H1 (cell line): ENCODE measurements at regions not wholly inside any gene's neighbourhood (a gene's known extent, or its start where the extent isn't known, plus 50 kb on each side); places are given as distances from the start of the nearest gene placed in this dataset.

Experiments used
- CTCF ChIA-PET: fragments of 300-600 bp; sonication (Branson Sonifier 250); formaldehyde crosslinking; loops from one replicate; lab custom pipeline; 2021; ENCODE audit not compliant: partially characterized antibody; lab: Charles Lee
- POLR2A ChIA-PET: fragments of 300-600 bp; sonication (Branson Sonifier 250); formaldehyde crosslinking; loops from one replicate; lab custom pipeline; 2021; ENCODE audit warnings: inconsistent platforms; ENCODE audit not compliant: partially characterized antibody; lab: Charles Lee
- DNase-seq, 2 experiments: peaks; one replicate each; pipeline versions ENCODE4 v3.0.0 to v3.0.0-alpha.2; 2010 to 2022; ENCODE audit warnings: low spot score in 2 of 2, low read depth in 1 of 2, mixed read lengths in 1 of 2
- FAIRE-seq: peaks from 2 replicates; lab custom pipeline; 2011; peaks lifted over from hg19 to GRCh38; lab: Jason Lieb, UNC
- H2AFZ ChIP-seq: 2 replicates; pipeline ENCODE4 v1.8.1; 2012; ENCODE audit warnings: low read length, inconsistent platforms
- H2AK5ac ChIP-seq: 2 replicates; pipeline ENCODE4 v1.6.1; 2013; ENCODE audit warnings: low read depth, low read length
- H2BK120ac ChIP-seq: replicated peaks from 2 replicates; pipeline ENCODE3; 2013; ENCODE audit warnings: low read depth, low read length, inconsistent platforms
- H2BK12ac ChIP-seq: 2 replicates; pipeline ENCODE4 v1.6.1; 2013; ENCODE audit warnings: low read depth, low read length
- H2BK15ac ChIP-seq: 2 replicates; pipeline ENCODE4 v1.6.1; 2013; ENCODE audit warnings: low read length
- H2BK20ac ChIP-seq: 2 replicates; pipeline ENCODE4 v1.6.1; 2013; ENCODE audit warnings: low read length
- H2BK5ac ChIP-seq: 2 replicates; pipeline ENCODE4 v1.6.1; 2013; ENCODE audit warnings: low read depth, low read length
- H3K14ac ChIP-seq: 2 replicates; pipeline ENCODE4 v1.6.1; 2013; ENCODE audit warnings: inconsistent platforms; ENCODE audit not compliant: insufficient read length
- H3K18ac ChIP-seq: 2 replicates; pipeline ENCODE4 v1.6.1; 2013; ENCODE audit warnings: low read length; ENCODE audit errors: extremely low read depth
- H3K23ac ChIP-seq: 2 replicates; pipeline ENCODE4 v1.6.1; 2013; ENCODE audit warnings: inconsistent platforms; ENCODE audit not compliant: insufficient read length
- H3K23me2 ChIP-seq: 2 replicates; pipeline ENCODE4 v1.6.1; 2013; ENCODE audit warnings: low read depth, low read length
- H3K27ac ChIP-seq: 2 replicates; pipeline ENCODE4 v1.6.1; 2011; ENCODE audit warnings: low read depth, low read length, inconsistent platforms
- H3K27me3 ChIP-seq, 4 experiments: replicated peaks in 1 of 4; 1 replicate in 1 of 4; 2 replicates in 3 of 4; pipeline versions ENCODE4 v1.6.1 to v1.8.1; 2011 to 2013; ENCODE audit warnings: low read length in 3 of 4, mild to moderate bottlenecking in 3 of 4, inconsistent platforms in 2 of 4, mixed read lengths in 2 of 4, moderate library complexity in 1 of 4; ENCODE audit not compliant: control insufficient read depth in 3 of 4, insufficient read depth in 3 of 4; ENCODE audit errors: extremely low read depth in 1 of 4
- H3K36me3 ChIP-seq, 4 experiments: 2 replicates each; pipeline versions ENCODE4 v1.6.1 to v1.8.1; 2011 to 2013; ENCODE audit warnings: mild to moderate bottlenecking in 4 of 4, low read length in 3 of 4, moderate library complexity in 2 of 4, control low read depth in 1 of 4, inconsistent platforms in 1 of 4; ENCODE audit not compliant: insufficient read depth in 4 of 4, control insufficient read depth in 2 of 4
- H3K4ac ChIP-seq: replicated peaks from 2 replicates; pipeline ENCODE3; 2013; ENCODE audit warnings: low read length, low read depth, mixed read lengths, inconsistent platforms; ENCODE audit not compliant: insufficient read length
- H3K4me1 ChIP-seq, 4 experiments: replicated peaks in 1 of 4; 1 replicate in 1 of 4; 2 replicates in 3 of 4; pipeline versions ENCODE4 v1.6.1 to v1.8.1; 2011 to 2013; ENCODE audit warnings: low read length in 3 of 4, inconsistent platforms in 2 of 4, mixed read lengths in 1 of 4; ENCODE audit not compliant: insufficient read depth in 4 of 4, control insufficient read depth in 3 of 4
- H3K4me2 ChIP-seq, 2 experiments: 2 replicates each; pipeline versions ENCODE4 v1.6.1 to v1.8.1; 2011 to 2013; ENCODE audit warnings: low read depth in 2 of 2, low read length in 2 of 2, control low read depth in 1 of 2, inconsistent platforms in 1 of 2, mild to moderate bottlenecking in 1 of 2; ENCODE audit not compliant: insufficient read depth in 1 of 2
- H3K4me3 ChIP-seq, 4 experiments: fragments of 200-600, 300-600 bp in 1 of 4; sonication (generic), shearing (Covaris generic), sonication (Bioruptor Twin) in 1 of 4; 2 replicates each; pipeline versions ENCODE4 v1.5.1 to v1.8.1; 2011 to 2016; ENCODE audit warnings: low read length in 4 of 4, low read depth in 3 of 4, control low read depth in 2 of 4, inconsistent platforms in 2 of 4, mild to moderate bottlenecking in 2 of 4, mixed read lengths in 1 of 4, moderate library complexity in 1 of 4; ENCODE audit not compliant: insufficient read depth in 2 of 4; ENCODE audit errors: extremely low read depth in 1 of 4
- H3K56ac ChIP-seq: replicated peaks from 2 replicates; pipeline ENCODE3; 2013; ENCODE audit warnings: low read depth, mild to moderate bottlenecking, mixed read lengths, low read length, inconsistent platforms; ENCODE audit not compliant: insufficient read length
- H3K79me1 ChIP-seq: 2 replicates; pipeline ENCODE4 v1.6.1; 2013; ENCODE audit warnings: low read depth, low read length, control low read depth
- H3K79me2 ChIP-seq, 2 experiments: 2 replicates each; pipeline versions ENCODE4 v1.6.1 to v1.8.1; 2012 to 2013; ENCODE audit warnings: low read length in 2 of 2, mild to moderate bottlenecking in 2 of 2, inconsistent platforms in 1 of 2; ENCODE audit not compliant: insufficient read depth in 2 of 2, control insufficient read depth in 1 of 2
- H3K9ac ChIP-seq, 4 experiments: replicated peaks in 1 of 4; 1 replicate in 1 of 4; 2 replicates in 3 of 4; pipeline versions ENCODE4 v1.6.1 to v1.8.1; 2011 to 2013; ENCODE audit warnings: low read depth in 3 of 4, low read length in 3 of 4, control low read depth in 2 of 4, mild to moderate bottlenecking in 2 of 4, moderate library complexity in 2 of 4, inconsistent platforms in 1 of 4; ENCODE audit errors: extremely low read depth in 1 of 4
- H3K9me3 ChIP-seq, 2 experiments: 2 replicates each; pipeline versions ENCODE4 v1.6.1 to v1.8.1; 2012 to 2013; ENCODE audit warnings: mild to moderate bottlenecking in 2 of 2, moderate library complexity in 2 of 2, control low read depth in 1 of 2, inconsistent platforms in 1 of 2, low read depth in 1 of 2, low read length in 1 of 2, mixed read lengths in 1 of 2; ENCODE audit not compliant: insufficient read depth in 2 of 2
- H4K20me1 ChIP-seq, 2 experiments: replicated peaks in 1 of 2; 2 replicates each; pipeline versions ENCODE3 to v1.8.1; 2011 to 2013; ENCODE audit warnings: inconsistent platforms in 2 of 2, low read length in 2 of 2, mild to moderate bottlenecking in 1 of 2; ENCODE audit not compliant: insufficient read depth in 2 of 2, control insufficient read depth in 1 of 2
- H4K5ac ChIP-seq: 2 replicates; pipeline ENCODE4 v1.6.1; 2013; ENCODE audit warnings: low read length, low read depth, mixed read lengths, inconsistent platforms; ENCODE audit not compliant: insufficient read length
- H4K8ac ChIP-seq: 2 replicates; pipeline ENCODE4 v1.8.0; 2013; ENCODE audit warnings: mild to moderate bottlenecking, moderate library complexity, low read length, inconsistent platforms; ENCODE audit not compliant: insufficient read depth; ENCODE audit errors: extremely low read depth
- H4K91ac ChIP-seq: replicated peaks from 2 replicates; pipeline ENCODE3; 2013; ENCODE audit warnings: low read length, mixed read lengths, inconsistent platforms; ENCODE audit not compliant: insufficient read length
- BCL11A ChIP-seq, 2 experiments: IDR thresholded peaks; one replicate each; pipeline ENCODE4 v1.6.1; 2011; ENCODE audit warnings: low read depth in 2 of 2, low read length in 2 of 2, mild to moderate bottlenecking in 2 of 2
- CBX5 ChIP-seq: fragments of 300-800, 300-1000 bp; sonication (generic); IDR thresholded peaks from 2 replicates; pipeline ENCODE4 v1.7.1; 2016; ENCODE audit warnings: antibody characterized with exemption, low read length, low read depth
- CHD2 ChIP-seq: IDR thresholded peaks from 2 replicates; pipeline ENCODE4 v1.6.1; 2012; ENCODE audit warnings: low read length, improper control_type of control experiment
- JUND ChIP-seq: IDR thresholded peaks from 2 replicates; pipeline ENCODE4 v1.6.1; 2011; ENCODE audit warnings: mild to moderate bottlenecking, improper control_type of control experiment, low read length
- PHF8 ChIP-seq: fragments of 200-600 bp; sonication (generic); conservative IDR thresholded peaks from 2 replicates; pipeline ENCODE4 v1.7.1; 2012; ENCODE audit warnings: low read depth, mild to moderate bottlenecking, inconsistent platforms, low read length, moderate library complexity
- POLR2AphosphoS5 ChIP-seq: IDR thresholded peaks from 2 replicates; pipeline ENCODE4 v1.6.1; 2011; ENCODE audit warnings: low read depth, low read length
- POU5F1 ChIP-seq: IDR thresholded peaks from 2 replicates; pipeline ENCODE4 v1.6.1; 2011; ENCODE audit warnings: low read depth, mild to moderate bottlenecking, low read length, moderate library complexity
- RAD21 ChIP-seq, 2 experiments: IDR thresholded peaks in 1 of 2; conservative IDR thresholded peaks in 1 of 2; 2 replicates each; pipeline ENCODE4 v1.6.1; 2011; ENCODE audit warnings: low read depth in 2 of 2, low read length in 2 of 2, improper control_type of control experiment in 1 of 2, inconsistent platforms in 1 of 2, mild to moderate bottlenecking in 1 of 2, moderate library complexity in 1 of 2
- SIN3A ChIP-seq, 2 experiments: IDR thresholded peaks in 1 of 2; conservative IDR thresholded peaks in 1 of 2; 2 replicates each; pipeline ENCODE4 v1.6.1; 2011 to 2012; ENCODE audit warnings: low read length in 2 of 2, improper control_type of control experiment in 1 of 2, low read depth in 1 of 2, mild to moderate bottlenecking in 1 of 2
- USF2 ChIP-seq: IDR thresholded peaks from 2 replicates; pipeline ENCODE4 v1.6.1; 2011; ENCODE audit warnings: low read length, improper control_type of control experiment
- WGBS, 2 experiments: shearing (Covaris generic) in 1 of 2; methylation state at CpG; one replicate each; pipeline versions ENCODE4 v1.1.6 to v1.1.7; 2013 to 2015; ENCODE audit warnings: low lambda C conversion rate in 2 of 2, mixed read lengths in 2 of 2, inconsistent platforms in 1 of 2, low coverage in 1 of 2, missing lambda C conversion rate in 1 of 2; ENCODE audit not compliant: insufficient replicate concordance in 2 of 2, insufficient coverage in 1 of 2, insufficient read length in 1 of 2; ENCODE audit errors: extremely low coverage in 1 of 2, missing lambda C conversion rate in 1 of 2; 5-methylcytosine and 5-hydroxymethylcytosine counted together

- Histone ChIP-seq H3K18ac (no peak overlapping the region), H3K27ac (no peak overlapping the region), H4K5ac (no peak overlapping the region), H3K23me2 (peaks cover 6% of the 10 kb centered on the region; the same call in 1 of the 2 replicates), H4K8ac (no peak overlapping the region), H3K4me1 (peaks cover 0 to 4% (median 3%) of the 10 kb centered on the region in 4 experiments; a peak in 4 of 7 replicates), H3K27me3 (no peaks in the 10 kb centered on the region), H2BK5ac (no peak overlapping the region; the same call in 1 of the 2 replicates), H2BK15ac (no peak overlapping the region), H2BK120ac (no peak overlapping the region), H3K4ac (peak overlapping the region; percentile 23), H3K23ac (no peak overlapping the region), H3K9ac (no peak overlapping the region), H3K9me3 (no peaks in the 10 kb centered on the region), H3K79me1 (no peaks in the 10 kb centered on the region), H3K79me2 (no peaks in the 10 kb centered on the region), H3K4me3 (no peak overlapping the region), H3K36me3 (no peaks in the 10 kb centered on the region), H2BK20ac (no peak overlapping the region; the same call in 1 of the 2 replicates), H2BK12ac (0 out of 2 replicates have a peak overlapping the region, but pooled peaks have one; percentile 5), H2AFZ (no peak overlapping the region), H3K56ac (no peak overlapping the region), H3K14ac (no peak overlapping the region), H4K20me1 (no peaks in the 10 kb centered on the region), H2AK5ac (no peak overlapping the region), H3K4me2 (no peak overlapping the region), H4K91ac (no peak overlapping the region)
- ChIA-PET CTCF (interaction anchor here (1.0 kb wide), 1 partner anchor 367 kb away, joined by 3 read pairs; no protein-coding TSS in a partner anchor), POLR2A (no interaction called here)
- no peak for FAIRE-seq
- DNase-seq = no peak
- 88% methylated on average over 14 of the region's 17 CpGs; no CpG with 5 or more reads in 1 of the 2 experiments for WGBS, 2 experiments
- TF ChIP-seq BCL11A (IDR thresholded peaks at IDR 0.05; ENCODE audit: low read depth in 2 of 2, low read length in 2 of 2) (no peak), JUND (no peak), PHF8 (no peak), CBX5 (no peak), CHD2 (no peak), POU5F1 (no peak), POLR2AphosphoS5 (no peak), USF2 (no peak), RAD21 (IDR thresholded peaks at IDR 0.05 in 1 of 2, conservative IDR thresholded peaks at IDR 0.05 in 1 of 2; ENCODE audit: low read depth in 2 of 2, low read length in 2 of 2) (no peak), SIN3A (conservative IDR thresholded peaks at IDR 0.05 in 1 of 2, IDR thresholded peaks at IDR 0.05 in 1 of 2; ENCODE audit: low read depth in 1 of 2, low read length in 2 of 2) (no peak)
Observed at GRCh38 chr22:49261616-49262015, 566.1 kb downstream of the BRD1 start.
